Activated CD4-positive, alpha-beta T cell treated with anti-CD3 and anti-CD28 coated beads, Interleukin-2, amount 10 ng/mL, durations not matched to agents 7 days and 5 days (primary cell): ENCODE measurements at regions not wholly inside any gene's neighbourhood (a gene's known extent, or its start where the extent isn't known, plus 50 kb on each side); places are given as distances from the start of the nearest gene placed in this dataset.
"Not testable (repeated sequence)": the region's sequence is repeated elsewhere in the genome, so short reads cannot be mapped to it uniquely, and the experiment has no call there.

Experiments
- CTCF ChIA-PET: fragments of 350-600 bp; sonication (Branson Sonifier 250); formaldehyde crosslinking; loops from one replicate; lab custom pipeline; 2021; ENCODE audit warnings: antibody characterized with exemption; lab: Charles Lee
- POLR2A ChIA-PET: fragments of 350-600 bp; sonication (Branson Sonifier 250); formaldehyde crosslinking; loops from one replicate; lab custom pipeline; 2021; ENCODE audit warnings: antibody characterized with exemption; lab: Charles Lee
- DNase-seq: peaks from one replicate; pipeline ENCODE4 v3.0.0-alpha.2; 2020
- H3K27ac Mint-ChIP-seq: one replicate; pipeline ENCODE4 v1.8.0; 2021; ENCODE audit warnings: mild to moderate bottlenecking, moderate library complexity, mixed read lengths
- H3K27me3 Mint-ChIP-seq: one replicate; pipeline ENCODE4 v1.8.0; 2021; ENCODE audit warnings: mixed read lengths
- H3K36me3 Mint-ChIP-seq: one replicate; pipeline ENCODE4 v1.8.0; 2021; ENCODE audit warnings: low read depth, mixed read lengths
- H3K4me1 Mint-ChIP-seq: one replicate; pipeline ENCODE4 v1.8.0; 2021; ENCODE audit warnings: mixed read lengths
- H3K4me3 Mint-ChIP-seq: one replicate; pipeline ENCODE4 v1.8.0; 2021; ENCODE audit warnings: mild to moderate bottlenecking, moderate library complexity, mixed read lengths
- H3K9me3 Mint-ChIP-seq: one replicate; pipeline ENCODE4 v1.8.0; 2021; ENCODE audit warnings: mixed read lengths

GRCh38 chr15:25089577-25089976 lies 134.8 kb downstream of the SNRPN start:
- Mint-ChIP-seq H3K9me3 (peaks cover 57% of the 10 kb centered on the region), H3K36me3 (peaks cover 84% of the 10 kb centered on the region), H3K27ac (no peak overlapping the region), H3K27me3 (no peaks in the 10 kb centered on the region), H3K4me1 (no peaks in the 10 kb centered on the region), H3K4me3 (no peak overlapping the region)
- ChIA-PET POLR2A (no interaction called here), CTCF (no interaction called here)
- DNase-seq, result no peak

GRCh38 chr15:25090073-25090733 lies 135.4 kb downstream of the SNRPN start:
- Mint-ChIP-seq H3K36me3 (peaks cover 84% of the 10 kb centered on the region), H3K27me3 (no peaks in the 10 kb centered on the region), H3K4me3 (no peak overlapping the region), H3K4me1 (no peaks in the 10 kb centered on the region), H3K27ac (no peak overlapping the region), H3K9me3 (peaks cover 58% of the 10 kb centered on the region)
- DNase-seq, result no peak
- ChIA-PET CTCF (no interaction called here), POLR2A (no interaction called here)

- POLR2A ChIA-PET, result no interaction called here
- H3K27me3 Mint-ChIP-seq, result no peaks in the 10 kb centered on the region
- H3K27ac Mint-ChIP-seq, result no peak overlapping the region
- H3K36me3 Mint-ChIP-seq, result peaks cover 81% of the 10 kb centered on the region
- no peak overlapping the region for H3K4me3 Mint-ChIP-seq
- no peaks in the 10 kb centered on the region for H3K4me1 Mint-ChIP-seq
- CTCF ChIA-PET, result no interaction called here
- no peak for DNase-seq
- H3K9me3 Mint-ChIP-seq, result peaks cover 53% of the 10 kb centered on the region
Observed at GRCh38 chr15:25091421-25092158, 136.8 kb downstream of the SNRPN start.

- POLR2A ChIA-PET, result no interaction called here
- no peak overlapping the region for H3K27ac Mint-ChIP-seq
- H3K27me3 Mint-ChIP-seq, result no peaks in the 10 kb centered on the region
- H3K4me3 Mint-ChIP-seq, result no peak overlapping the region
- CTCF ChIA-PET, result no interaction called here
- peaks cover 59% of the 10 kb centered on the region for H3K9me3 Mint-ChIP-seq
- H3K4me1 Mint-ChIP-seq, result no peaks in the 10 kb centered on the region
- DNase-seq, result no peak
- H3K36me3 Mint-ChIP-seq, result peaks cover 81% of the 10 kb centered on the region
Observed at GRCh38 chr15:25092661-25093060, 137.9 kb downstream of the SNRPN start.

GRCh38 chr15:25093455-25094029 lies 138.8 kb downstream of the SNRPN start:
- no peaks in the 10 kb centered on the region for H3K27me3 Mint-ChIP-seq
- no peak overlapping the region for H3K27ac Mint-ChIP-seq
- ChIA-PET CTCF (no interaction called here), POLR2A (no interaction called here)
- peaks cover 76% of the 10 kb centered on the region for H3K36me3 Mint-ChIP-seq
- H3K9me3 Mint-ChIP-seq, result peaks cover 56% of the 10 kb centered on the region
- H3K4me1 Mint-ChIP-seq, result no peaks in the 10 kb centered on the region
- no peak for DNase-seq
- no peak overlapping the region for H3K4me3 Mint-ChIP-seq

GRCh38 chr15:25094066-25094465 lies 139.3 kb downstream of the SNRPN start:
- CTCF ChIA-PET, result no interaction called here
- POLR2A ChIA-PET, result no interaction called here
- Mint-ChIP-seq H3K4me1 (no peaks in the 10 kb centered on the region), H3K9me3 (peaks cover 58% of the 10 kb centered on the region), H3K27ac (no peak overlapping the region), H3K4me3 (no peak overlapping the region), H3K27me3 (no peaks in the 10 kb centered on the region), H3K36me3 (peaks cover 76% of the 10 kb centered on the region)
- DNase-seq, result no peak

GRCh38 chr15:25094519-25094918 lies 139.7 kb downstream of the SNRPN start:
- CTCF ChIA-PET, result no interaction called here
- POLR2A ChIA-PET, result no interaction called here
- Mint-ChIP-seq H3K27ac (no peak overlapping the region), H3K27me3 (no peaks in the 10 kb centered on the region), H3K9me3 (peaks cover 54% of the 10 kb centered on the region), H3K36me3 (peaks cover 77% of the 10 kb centered on the region), H3K4me1 (no peaks in the 10 kb centered on the region), H3K4me3 (no peak overlapping the region)
- DNase-seq, result no peak

GRCh38 chr15:25095179-25095578 lies 140.4 kb downstream of the SNRPN start:
- H3K9me3 Mint-ChIP-seq, result peaks cover 54% of the 10 kb centered on the region
- peaks cover 75% of the 10 kb centered on the region for H3K36me3 Mint-ChIP-seq
- CTCF ChIA-PET, result no interaction called here
- DNase-seq, result no peak
- POLR2A ChIA-PET, result no interaction called here
- H3K4me1 Mint-ChIP-seq, result no peaks in the 10 kb centered on the region
- H3K27me3 Mint-ChIP-seq, result no peaks in the 10 kb centered on the region
- H3K27ac Mint-ChIP-seq, result no peak overlapping the region
- no peak overlapping the region for H3K4me3 Mint-ChIP-seq

GRCh38 chr15:25099966-25100365 lies 145.2 kb downstream of the SNRPN start:
- H3K4me3 Mint-ChIP-seq, POLR2A ChIA-PET, DNase-seq, H3K27ac Mint-ChIP-seq, CTCF ChIA-PET, H3K4me1 Mint-ChIP-seq, H3K27me3 Mint-ChIP-seq: not testable (repeated sequence)
- H3K36me3 Mint-ChIP-seq, result peaks cover 55% of the 10 kb centered on the region
- H3K9me3 Mint-ChIP-seq, result peaks cover 25% of the 10 kb centered on the region

GRCh38 chr15:25106209-25106608 lies 151.4 kb downstream of the SNRPN start:
- CTCF ChIA-PET, result no interaction called here
- Mint-ChIP-seq H3K36me3 (peaks cover 68% of the 10 kb centered on the region), H3K27ac (no peak overlapping the region), H3K4me1 (no peaks in the 10 kb centered on the region), H3K9me3 (peaks cover 34% of the 10 kb centered on the region), H3K4me3 (no peak overlapping the region), H3K27me3 (no peaks in the 10 kb centered on the region)
- POLR2A ChIA-PET, result no interaction called here
- no peak for DNase-seq

- Mint-ChIP-seq H3K27me3 (no peaks in the 10 kb centered on the region), H3K4me3 (no peak overlapping the region), H3K36me3 (no peaks in the 10 kb centered on the region), H3K4me1 (no peaks in the 10 kb centered on the region), H3K27ac (no peak overlapping the region), H3K9me3 (peaks cover 20% of the 10 kb centered on the region)
- CTCF ChIA-PET, result no interaction called here
- no peak for DNase-seq
- POLR2A ChIA-PET, result no interaction called here
Observed at GRCh38 chr15:25133804-25134203, 179.0 kb downstream of the SNRPN start.

GRCh38 chr15:25134546-25134945 lies 179.8 kb downstream of the SNRPN start:
- H3K4me3 Mint-ChIP-seq, result no peak overlapping the region
- ChIA-PET CTCF (no interaction called here), POLR2A (no interaction called here)
- no peak for DNase-seq
- no peak overlapping the region for H3K27ac Mint-ChIP-seq
- H3K9me3 Mint-ChIP-seq, result peaks cover 26% of the 10 kb centered on the region
- H3K4me1 Mint-ChIP-seq, result no peaks in the 10 kb centered on the region
- H3K36me3 Mint-ChIP-seq, result no peaks in the 10 kb centered on the region
- no peaks in the 10 kb centered on the region for H3K27me3 Mint-ChIP-seq

- Mint-ChIP-seq H3K27ac (no peak overlapping the region), H3K27me3 (no peaks in the 10 kb centered on the region), H3K36me3 (no peaks in the 10 kb centered on the region), H3K9me3 (peaks cover 36% of the 10 kb centered on the region), H3K4me3 (no peak overlapping the region), H3K4me1 (no peaks in the 10 kb centered on the region)
- ChIA-PET CTCF (no interaction called here), POLR2A (no interaction called here)
- no peak for DNase-seq
Observed at GRCh38 chr15:25136119-25136518, 181.3 kb downstream of the SNRPN start.
